ENCODE measurements at regions not wholly inside any gene's neighbourhood (a gene's known extent, or its start where the extent isn't known, plus 50 kb on each side); places are given as distances from the start of the nearest gene placed in this dataset.

GRCh38 chr9:108377382-108377781, 478.4 kb downstream of the ACTL7B start:
- no peak for TF ChIP-seq CTCF (IDR thresholded peaks at IDR 0.05; ENCODE audit: extremely low read depth in 1 of 2, insufficient read depth in 1 of 2, low read depth in 1 of 2, low read length in 2 of 2)
- TF ChIP-seq POLR2A (IDR thresholded peaks at IDR 0.05; ENCODE audit: low read depth, low read length): no peak
- TF ChIP-seq POLR2AphosphoS5 (IDR thresholded peaks at IDR 0.05; ENCODE audit: insufficient read depth, low read depth, low read length): no peak
- no peak for TF ChIP-seq EZH2 (IDR thresholded peaks at IDR 0.05; ENCODE audit: borderline replicate concordance, low read depth, low read length, severe bottlenecking)
- no peak for TF ChIP-seq MAX (IDR thresholded peaks at IDR 0.05; ENCODE audit: insufficient read depth, insufficient read length)

All from endothelial cell of umbilical vein (primary cell).